Testis (tissue), 2 donors: ENCODE measurements at regions not wholly inside any gene's neighbourhood (a gene's known extent, or its start where the extent isn't known, plus 50 kb on each side); places are given as distances from the start of the nearest gene placed in this dataset.

ENCODE experiments used
- CTCF ChIP-seq, 3 experiments: fragments of 450-650 bp in 2 of 3; fragments of 200-600 bp in 1 of 3; sonication (generic) in 1 of 3; IDR thresholded peaks; one replicate each; pipeline ENCODE4 v1.5.1; 2016 to 2019; ENCODE audit warnings: antibody characterized with exemption in 3 of 3, mild to moderate bottlenecking in 2 of 3, moderate library complexity in 1 of 3
- POLR2A ChIP-seq: fragments of 450-650 bp; IDR thresholded peaks from one replicate; pipeline ENCODE4 v1.6.1; 2017; ENCODE audit warnings: antibody characterized with exemption, mild to moderate bottlenecking, moderate library complexity

- TF ChIP-seq CTCF (IDR thresholded peaks at IDR 0.05) (no peak), POLR2A (no peak)
Observed at GRCh38 chr4:52350926-52351325, 299.8 kb downstream of the SPATA18 start.
